Keratinocyte (primary cell): ENCODE measurements at regions not wholly inside any gene's neighbourhood (a gene's known extent, or its start where the extent isn't known, plus 50 kb on each side); places are given as distances from the start of the nearest gene placed in this dataset.

Experiments
- EZH2 ChIP-seq: IDR thresholded peaks from one replicate; pipeline ENCODE4 v1.6.1; 2012; ENCODE audit warnings: inconsistent platforms, mild to moderate bottlenecking, low read length, moderate library complexity
- TF ChIP-seq, protein P1 (sequence below), 3 experiments: IDR thresholded peaks in 1 of 3; conservative IDR thresholded peaks in 1 of 3; optimal IDR thresholded peaks in 1 of 3; 2 replicates in 2 of 3; 3 replicates in 1 of 3; pipeline versions ENCODE3 to v1.5.1; 2011; ENCODE audit warnings: low read length in 3 of 3, mild to moderate bottlenecking in 3 of 3, moderate library complexity in 2 of 3, control low read depth in 1 of 3, inconsistent platforms in 1 of 3; ENCODE audit not compliant: insufficient read depth in 2 of 3; ENCODE audit errors: extremely low read depth in 1 of 3

DNA sequence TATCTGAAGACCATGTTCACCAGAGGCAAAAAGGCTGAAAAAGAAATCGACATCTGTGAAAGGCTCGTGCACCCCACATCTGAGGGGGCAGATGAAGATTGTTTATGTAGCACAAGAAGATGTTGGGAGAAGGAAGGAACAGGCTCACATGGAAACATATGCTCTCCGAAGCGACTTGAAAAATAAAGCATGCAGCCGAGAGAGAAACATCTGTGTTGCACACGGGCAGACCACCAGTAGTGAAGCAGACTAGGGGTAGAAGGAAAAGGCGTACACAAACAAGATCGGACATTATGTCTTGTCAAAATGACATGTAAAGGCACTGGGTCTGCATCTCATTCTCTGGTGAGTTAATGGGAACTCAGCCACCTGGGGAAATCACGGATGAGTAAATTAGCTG is 356.5 kb downstream of the ZIC4 start:
- TF ChIP-seq, protein P1, sequence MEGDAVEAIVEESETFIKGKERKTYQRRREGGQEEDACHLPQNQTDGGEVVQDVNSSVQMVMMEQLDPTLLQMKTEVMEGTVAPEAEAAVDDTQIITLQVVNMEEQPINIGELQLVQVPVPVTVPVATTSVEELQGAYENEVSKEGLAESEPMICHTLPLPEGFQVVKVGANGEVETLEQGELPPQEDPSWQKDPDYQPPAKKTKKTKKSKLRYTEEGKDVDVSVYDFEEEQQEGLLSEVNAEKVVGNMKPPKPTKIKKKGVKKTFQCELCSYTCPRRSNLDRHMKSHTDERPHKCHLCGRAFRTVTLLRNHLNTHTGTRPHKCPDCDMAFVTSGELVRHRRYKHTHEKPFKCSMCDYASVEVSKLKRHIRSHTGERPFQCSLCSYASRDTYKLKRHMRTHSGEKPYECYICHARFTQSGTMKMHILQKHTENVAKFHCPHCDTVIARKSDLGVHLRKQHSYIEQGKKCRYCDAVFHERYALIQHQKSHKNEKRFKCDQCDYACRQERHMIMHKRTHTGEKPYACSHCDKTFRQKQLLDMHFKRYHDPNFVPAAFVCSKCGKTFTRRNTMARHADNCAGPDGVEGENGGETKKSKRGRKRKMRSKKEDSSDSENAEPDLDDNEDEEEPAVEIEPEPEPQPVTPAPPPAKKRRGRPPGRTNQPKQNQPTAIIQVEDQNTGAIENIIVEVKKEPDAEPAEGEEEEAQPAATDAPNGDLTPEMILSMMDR (optimal IDR thresholded peaks at IDR 0.05 in 1 of 3, IDR thresholded peaks at IDR 0.05 in 1 of 3, conservative IDR thresholded peaks at IDR 0.05 in 1 of 3; ENCODE audit: extremely low read depth in 1 of 3, insufficient read depth in 2 of 3, low read length in 3 of 3) = no peak
- TF ChIP-seq EZH2 = no peak
